ENCODE measurements at regions not wholly inside any gene's neighbourhood (a gene's known extent, or its start where the extent isn't known, plus 50 kb on each side); places are given as distances from the start of the nearest gene placed in this dataset.

DNA sequence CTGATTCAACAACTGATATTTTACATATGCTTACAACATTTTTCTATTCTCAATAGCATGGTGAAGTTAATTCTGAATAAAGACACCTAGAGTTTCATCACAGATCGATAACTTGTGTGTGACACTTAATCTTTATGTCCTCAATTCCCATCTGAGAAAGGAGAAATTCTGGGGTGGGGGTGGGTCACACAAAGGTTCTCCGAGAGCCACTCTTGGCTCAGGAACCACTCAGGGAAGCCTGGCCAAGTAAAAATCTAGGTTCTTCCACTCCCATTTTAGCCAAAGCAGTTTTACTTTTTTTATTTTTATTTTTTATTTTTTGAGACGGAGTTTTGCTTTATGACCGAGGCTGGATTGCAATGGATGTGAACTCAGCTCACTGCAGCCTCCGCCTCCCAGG is 111.0 kb upstream of the TBL1XR1 start:
- DNase-seq (no peak), ATAC-seq (no peak)
- H3K9me3 Mint-ChIP-seq = peaks cover 0 to 26% (median 9%) of the 10 kb centered on the region in 9 donors
- H3K4me1 Mint-ChIP-seq = peaks cover 0 to 4% (median 0%) of the 10 kb centered on the region in 4 donors
- H3K27ac Mint-ChIP-seq = no peak overlapping the region
- POLR2A ChIA-PET = interaction anchor here (0.6 kb wide), 1 partner anchor 9 kb away, joined by 3 read pairs; no protein-coding TSS in a partner anchor
- H3K36me3 Mint-ChIP-seq = peaks cover 0 to 13% (median 7%) of the 10 kb centered on the region in 3 donors
- no peak overlapping the region for H3K4me3 Mint-ChIP-seq
- H3K27me3 Mint-ChIP-seq = no peaks in the 10 kb centered on the region

DNA sequence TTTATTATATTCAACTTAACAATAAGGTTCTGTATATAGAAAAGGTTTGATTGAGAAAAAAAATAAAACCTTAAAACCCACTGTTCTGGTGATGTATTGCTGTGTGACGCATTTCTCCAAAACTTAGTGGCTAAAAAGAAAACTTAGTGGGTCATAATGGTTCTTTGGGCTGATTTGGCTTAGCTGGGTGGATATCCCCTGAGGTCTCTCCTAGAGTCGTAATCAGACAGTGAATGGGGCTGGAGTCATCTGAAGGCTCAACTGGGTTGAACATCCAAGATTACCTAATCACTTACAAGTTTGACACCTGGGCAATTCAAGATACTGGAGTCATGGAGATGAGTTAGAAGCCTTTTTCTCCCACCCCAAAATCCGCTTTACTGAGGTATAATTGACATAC is 111.6 kb upstream of the TBL1XR1 start:
- ATAC-seq (no peak), DNase-seq (no peak)
- Mint-ChIP-seq H3K4me1 (peaks cover 0 to 4% (median 0%) of the 10 kb centered on the region in 4 donors), H3K27me3 (no peaks in the 10 kb centered on the region), H3K9me3 (peaks cover 0 to 26% (median 9%) of the 10 kb centered on the region in 9 donors), H3K4me3 (no peak overlapping the region), H3K36me3 (peaks cover 0 to 13% (median 7%) of the 10 kb centered on the region in 3 donors), H3K27ac (no peak overlapping the region)
- POLR2A ChIA-PET = interaction anchor here (0.6 kb wide), 1 partner anchor 9 kb away, joined by 3 read pairs; no protein-coding TSS in a partner anchor

DNA sequence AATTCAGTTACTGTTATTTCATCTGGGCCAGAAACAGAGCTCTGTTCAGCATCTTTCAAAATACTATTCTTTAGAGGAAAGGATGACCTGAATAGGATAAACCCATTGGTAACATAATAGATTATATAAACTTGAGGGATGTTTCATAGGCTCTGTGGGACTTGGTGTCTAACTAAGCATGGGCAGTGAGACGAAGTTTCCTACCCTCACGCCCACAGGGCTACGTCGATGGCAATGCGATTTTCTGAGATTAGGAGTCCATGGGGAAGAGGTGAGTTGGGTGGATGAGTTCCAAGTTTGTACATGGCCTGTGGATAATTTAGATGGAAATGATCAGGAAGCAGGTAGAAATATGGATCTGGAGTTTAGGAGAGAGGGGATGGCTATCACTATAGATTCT is 115.2 kb upstream of the TBL1XR1 start:
- H3K4me3 Mint-ChIP-seq = no peak overlapping the region
- peak overlapping the region in 1 of 10 donors; percentile 7 for H3K27ac Mint-ChIP-seq
- no peak for DNase-seq
- POLR2A ChIA-PET = interaction anchor here (0.6 to 1.1 kb wide), 2 partner anchors 29 to 286 kb away, joined by 3 read pairs; no protein-coding TSS in a partner anchor
- peaks cover 0 to 26% (median 9%) of the 10 kb centered on the region in 9 donors for H3K9me3 Mint-ChIP-seq
- no peaks in the 10 kb centered on the region for H3K27me3 Mint-ChIP-seq
- peaks cover 0 to 13% (median 7%) of the 10 kb centered on the region in 3 donors for H3K36me3 Mint-ChIP-seq
- H3K4me1 Mint-ChIP-seq = peaks cover 2 to 6% (median 2%) of the 10 kb centered on the region in 4 donors
- ATAC-seq = no peak

DNA sequence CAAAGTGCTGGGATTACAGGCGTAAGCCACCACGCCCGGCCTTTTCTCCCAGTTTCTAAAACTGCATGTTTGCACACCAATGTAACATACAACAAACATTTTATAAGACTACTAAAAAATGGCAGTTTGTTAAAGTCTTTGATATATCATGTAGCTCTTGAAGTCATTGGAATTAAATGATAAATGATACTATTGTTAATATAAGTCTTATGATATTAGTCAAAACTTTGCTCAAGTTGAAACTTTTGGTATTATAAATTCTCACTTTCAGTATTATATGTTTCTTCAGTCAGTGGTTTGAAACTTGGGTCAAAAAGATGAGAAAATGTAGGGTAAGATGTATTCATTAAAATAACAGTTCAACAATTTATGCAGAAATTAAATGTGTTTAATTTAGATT is 117.6 kb upstream of the TBL1XR1 start:
- no peak for ATAC-seq
- POLR2A ChIA-PET = interaction anchor here (0.6 kb wide), 1 partner anchor 31 kb away, joined by 5 read pairs; no protein-coding TSS in a partner anchor
- Mint-ChIP-seq H3K36me3 (peaks cover 0 to 13% (median 5%) of the 10 kb centered on the region in 3 donors), H3K4me1 (peaks cover 5 to 22% (median 12%) of the 10 kb centered on the region in 4 donors), H3K4me3 (no peak overlapping the region), H3K9me3 (peaks cover 0 to 23% (median 9%) of the 10 kb centered on the region in 9 donors), H3K27me3 (no peaks in the 10 kb centered on the region), H3K27ac (peak overlapping the region in 1 of 10 donors; percentile 71)
- DNase-seq = no peak

DNA sequence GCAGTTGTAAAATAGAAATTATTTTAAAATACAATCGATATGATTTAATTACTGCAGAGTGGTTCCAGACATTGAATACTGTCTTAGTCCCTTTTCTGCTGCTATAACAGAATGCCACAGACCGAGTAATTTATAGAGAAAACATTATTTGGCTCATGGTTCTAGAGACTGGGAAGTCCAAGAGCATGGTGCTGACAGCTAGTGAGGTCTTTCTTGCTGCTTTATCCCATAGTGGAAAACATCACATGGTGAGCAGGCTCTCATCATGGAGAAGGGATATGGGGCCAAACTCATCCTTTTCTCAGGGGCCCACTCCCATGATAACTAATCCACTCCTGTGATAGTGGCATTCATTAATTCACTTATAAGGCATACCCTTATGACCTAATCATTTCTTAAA is 120.0 kb upstream of the TBL1XR1 start:
- DNase-seq (no peak), ATAC-seq (no peak)
- Mint-ChIP-seq H3K4me1 (peaks cover 14 to 43% (median 30%) of the 10 kb centered on the region in 4 donors), H3K4me3 (peak overlapping the region in 4 of 10 donors; percentile 19 to 67 (median 56)), H3K36me3 (peaks cover 0 to 5% (median 4%) of the 10 kb centered on the region in 3 donors), H3K27me3 (no peaks in the 10 kb centered on the region), H3K9me3 (peaks cover 0 to 6% (median 2%) of the 10 kb centered on the region in 9 donors), H3K27ac (peak overlapping the region in 2 of 10 donors; percentile 58 to 79)
- POLR2A ChIA-PET = interaction anchor here (0.6 to 0.8 kb wide), 2 partner anchors 9 to 43 kb away, joined by 3 to 6 read pairs; no protein-coding TSS in a partner anchor

DNA sequence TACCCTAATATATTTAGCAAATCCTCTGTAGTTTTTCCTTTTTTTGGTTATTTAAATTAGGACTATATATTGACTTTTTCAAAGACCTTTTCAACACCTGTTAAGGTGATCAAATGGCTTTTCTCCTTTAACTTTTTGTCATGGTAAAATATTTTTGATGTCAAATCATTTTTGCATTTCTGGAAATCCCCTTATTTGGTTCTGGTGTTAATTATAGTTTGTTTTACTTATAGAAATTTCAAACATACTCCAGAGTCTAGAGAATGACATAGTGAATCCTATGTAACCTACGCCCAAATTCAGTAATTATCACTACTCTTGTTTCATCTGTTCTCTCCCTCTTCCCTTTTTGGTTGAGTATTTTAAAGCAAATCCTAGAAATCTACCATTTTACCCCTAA is 121.3 kb upstream of the TBL1XR1 start:
- ATAC-seq (no peak), DNase-seq (no peak)
- Mint-ChIP-seq H3K36me3 (no peaks in the 10 kb centered on the region), H3K27me3 (no peaks in the 10 kb centered on the region), H3K27ac (peak overlapping the region in 2 of 10 donors; percentile 11 to 58), H3K9me3 (peaks cover 0 to 2% (median 0%) of the 10 kb centered on the region in 9 donors), H3K4me3 (peak overlapping the region in 2 of 10 donors; percentile 7 to 11), H3K4me1 (peaks cover 12 to 52% (median 30%) of the 10 kb centered on the region in 4 donors)
- POLR2A ChIA-PET = no interaction called here

DNA sequence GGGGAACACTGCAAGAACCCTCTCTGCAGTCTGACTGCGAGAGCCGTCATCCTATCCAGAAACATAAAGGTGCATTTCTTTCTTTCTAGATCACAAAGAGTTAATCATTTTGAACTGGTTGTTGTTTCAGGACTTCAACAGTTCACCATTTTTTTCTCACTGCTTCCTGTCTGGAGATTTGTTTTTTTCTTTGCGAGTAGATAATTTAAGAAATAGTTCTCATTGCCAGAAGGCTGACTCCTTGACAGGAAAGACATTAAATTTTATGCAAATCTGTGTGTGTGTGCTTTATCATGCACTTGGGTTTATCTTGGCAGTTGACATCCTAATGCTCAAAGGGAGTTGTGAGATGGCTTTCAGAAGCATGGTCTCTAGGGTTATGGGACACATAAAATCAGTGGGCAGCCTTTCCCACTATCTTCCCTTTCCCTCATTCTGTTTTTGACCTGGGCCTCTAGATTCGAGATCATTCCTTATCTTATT is 123.5 kb upstream of the TBL1XR1 start:
- H3K36me3 Mint-ChIP-seq = no peaks in the 10 kb centered on the region
- peaks cover 0 to 1% (median 0%) of the 10 kb centered on the region in 9 donors for H3K9me3 Mint-ChIP-seq
- peak in 1 of 2 donors; percentile 54 for ATAC-seq
- no peaks in the 10 kb centered on the region for H3K27me3 Mint-ChIP-seq
- H3K4me1 Mint-ChIP-seq = peaks cover 12 to 63% (median 30%) of the 10 kb centered on the region in 4 donors
- H3K4me3 Mint-ChIP-seq = peak overlapping the region in 7 of 10 donors; percentile 19 to 68 (median 48)
- POLR2A ChIA-PET = interaction anchor here (0.8 kb wide), 1 partner anchor 40 kb away, joined by 3 read pairs; no protein-coding TSS in a partner anchor
- H3K27ac Mint-ChIP-seq = peak overlapping the region in 9 of 10 donors; percentile 37 to 87 (median 73)
- DNase-seq = peak in 2 of 10 donors; percentile 34 to 35

DNA sequence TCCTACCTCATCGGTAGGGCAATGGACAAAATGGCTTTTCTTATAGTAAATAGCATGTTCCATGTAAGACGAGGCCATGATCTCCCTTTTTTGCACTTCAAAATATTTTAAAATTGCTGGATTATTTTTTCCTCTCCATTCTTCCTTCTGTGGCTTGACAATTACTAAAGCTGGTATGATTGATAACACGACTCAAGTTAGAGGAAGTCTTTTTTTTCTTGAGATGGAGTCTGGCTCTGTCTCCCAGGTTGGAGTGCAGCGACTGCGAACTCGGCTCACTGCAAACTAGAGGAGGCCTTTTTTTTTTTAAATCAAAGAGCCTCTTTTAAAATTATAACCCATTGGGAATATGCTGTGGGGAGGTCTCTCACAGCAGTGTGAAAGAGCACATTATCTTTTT is 124.5 kb upstream of the TBL1XR1 start:
- Mint-ChIP-seq H3K27me3 (no peaks in the 10 kb centered on the region), H3K4me1 (peaks cover 14 to 61% (median 30%) of the 10 kb centered on the region in 4 donors)
- POLR2A ChIA-PET = interaction anchor here (0.8 kb wide), 1 partner anchor 39 kb away, joined by 3 read pairs; no protein-coding TSS in a partner anchor

DNA sequence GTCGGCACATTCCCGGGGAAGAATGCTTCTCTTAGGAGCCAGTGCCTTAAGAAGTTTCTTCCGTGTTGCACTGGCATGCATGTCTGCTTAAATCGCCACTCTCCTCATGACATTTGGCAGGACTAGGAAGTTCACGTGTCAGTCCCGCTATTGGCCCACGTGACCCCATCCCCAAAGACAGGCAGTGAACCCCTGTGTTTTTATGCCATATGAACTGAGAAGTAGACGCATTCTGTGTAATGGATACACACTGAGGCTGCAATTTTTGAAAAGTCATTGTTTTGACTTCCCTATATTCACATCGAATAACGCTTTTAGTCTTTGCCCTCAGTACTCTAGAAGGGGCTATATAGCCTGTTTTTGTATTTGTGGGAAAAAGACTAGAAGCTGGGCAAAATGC is 125.6 kb upstream of the TBL1XR1 start:
- ATAC-seq (no peak), DNase-seq (no peak)
- no peak overlapping the region for H3K4me3 Mint-ChIP-seq
- H3K27me3 Mint-ChIP-seq = no peaks in the 10 kb centered on the region
- POLR2A ChIA-PET = no interaction called here
- no peak overlapping the region for H3K27ac Mint-ChIP-seq
- peaks cover 12 to 55% (median 24%) of the 10 kb centered on the region in 4 donors for H3K4me1 Mint-ChIP-seq
- H3K36me3 Mint-ChIP-seq = no peaks in the 10 kb centered on the region
- peaks cover 0 to 1% (median 0%) of the 10 kb centered on the region in 9 donors for H3K9me3 Mint-ChIP-seq

More for the DNA sequence above, 124.5 kb upstream of the TBL1XR1 start:
- Mint-ChIP-seq H3K4me3 (peak overlapping the region in 4 of 10 donors; percentile 22 to 71 (median 50)), H3K27ac (peak overlapping the region in 6 of 10 donors; percentile 37 to 87 (median 64)), H3K9me3 (peaks cover 0 to 1% (median 0%) of the 10 kb centered on the region in 9 donors), H3K36me3 (no peaks in the 10 kb centered on the region)
- no peak for DNase-seq
- no peak for ATAC-seq

DNA sequence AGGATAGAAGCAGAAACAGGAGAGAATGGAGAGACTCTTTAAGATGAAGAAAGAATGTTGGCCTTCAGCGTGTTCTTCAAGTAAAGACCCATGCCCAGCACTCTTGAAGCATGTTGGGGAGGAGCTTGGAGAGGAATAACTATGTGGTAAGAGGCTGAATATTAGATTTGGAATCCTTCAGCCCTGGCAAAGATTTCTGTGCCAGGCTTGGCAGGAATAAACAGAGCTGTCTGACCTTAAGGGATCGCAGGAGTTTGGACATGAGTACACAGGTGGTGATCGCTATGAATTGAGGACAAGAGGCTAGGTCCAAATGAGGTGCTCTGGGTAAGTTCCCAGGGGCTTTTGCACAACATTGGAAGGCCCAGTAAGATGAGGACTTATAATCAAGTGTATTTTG is 132.6 kb upstream of the TBL1XR1 start:
- POLR2A ChIA-PET = interaction anchor here (0.7 to 1.1 kb wide), 2 partner anchors 13 to 456 kb away, joined by 3 to 4 read pairs; no protein-coding TSS in a partner anchor
- H3K4me1 Mint-ChIP-seq = peaks cover 3 to 31% (median 4%) of the 10 kb centered on the region in 4 donors
- ATAC-seq = no peak

DNA sequence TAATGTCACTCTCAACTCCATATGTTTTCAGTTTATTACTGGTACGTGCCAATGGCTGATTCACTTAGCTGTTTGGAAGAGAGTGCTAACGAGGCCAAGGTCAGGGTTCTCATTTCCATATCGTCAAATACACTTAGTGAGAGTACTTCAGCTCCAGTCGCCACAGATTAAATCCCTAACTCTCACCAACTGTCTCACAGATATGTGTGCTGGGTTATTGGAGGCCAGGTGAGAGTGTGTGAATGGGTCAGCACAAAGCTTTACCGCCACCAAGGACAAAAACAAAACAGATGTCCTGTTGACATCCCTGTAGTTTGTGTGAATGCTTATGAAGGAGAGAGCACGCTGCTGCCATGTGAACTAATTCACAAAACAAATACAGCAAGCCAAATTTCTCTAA is 133.5 kb upstream of the TBL1XR1 start:
- DNase-seq (no peak), ATAC-seq (no peak)
- Mint-ChIP-seq H3K9me3 (no peaks in the 10 kb centered on the region), H3K27ac (no peak overlapping the region), H3K27me3 (no peaks in the 10 kb centered on the region), H3K4me1 (peaks cover 3 to 31% (median 6%) of the 10 kb centered on the region in 4 donors), H3K36me3 (no peaks in the 10 kb centered on the region), H3K4me3 (no peak overlapping the region)
- POLR2A ChIA-PET = interaction anchor here (0.5 to 1.1 kb wide), 2 partner anchors 10 to 96 kb away, joined by 3 read pairs; no protein-coding TSS in a partner anchor

More for the DNA sequence above, 132.6 kb upstream of the TBL1XR1 start:
- no peaks in the 10 kb centered on the region for H3K36me3 Mint-ChIP-seq
- no peak for DNase-seq
- H3K4me3 Mint-ChIP-seq = no peak overlapping the region
- H3K9me3 Mint-ChIP-seq = no peaks in the 10 kb centered on the region
- H3K27me3 Mint-ChIP-seq = no peaks in the 10 kb centered on the region
- H3K27ac Mint-ChIP-seq = no peak overlapping the region

DNA sequence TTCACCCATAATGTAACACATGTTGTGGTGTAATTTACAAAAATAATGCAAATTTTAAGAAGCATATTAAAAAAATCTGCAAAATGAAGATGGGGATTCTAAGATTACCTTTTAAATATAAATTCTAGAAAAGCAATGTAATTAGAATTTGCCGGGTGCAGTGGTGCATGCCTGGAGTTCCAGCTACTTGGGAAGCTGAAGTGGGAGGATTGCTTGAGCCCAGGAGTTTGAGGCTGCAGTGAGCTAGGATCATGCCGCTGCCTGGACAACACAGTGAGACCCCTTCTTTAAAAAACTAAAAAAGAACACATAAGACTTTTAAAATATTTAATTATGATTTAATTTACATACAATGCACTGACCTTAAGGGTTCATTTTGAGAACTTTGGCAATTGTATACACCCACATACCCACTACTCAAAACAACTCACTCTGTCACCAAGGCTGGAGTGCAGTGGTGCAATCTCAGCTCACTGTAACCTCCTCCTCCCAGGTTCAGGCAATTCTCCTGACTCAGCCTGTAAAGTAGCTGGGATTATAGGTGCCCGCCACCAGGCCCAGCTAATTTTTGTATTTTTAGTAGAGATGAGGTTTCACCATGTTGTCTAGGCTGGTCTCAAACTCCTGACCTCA is 134.0 kb upstream of the TBL1XR1 start:
- Mint-ChIP-seq H3K36me3 (no peaks in the 10 kb centered on the region), H3K27me3 (no peaks in the 10 kb centered on the region), H3K27ac (no peak overlapping the region)

More for the DNA sequence above, 134.0 kb upstream of the TBL1XR1 start:
- Mint-ChIP-seq H3K4me3 (no peak overlapping the region), H3K4me1 (peaks cover 3 to 32% (median 6%) of the 10 kb centered on the region in 4 donors), H3K9me3 (no peaks in the 10 kb centered on the region)
- no peak for DNase-seq
- no peak for ATAC-seq
- POLR2A ChIA-PET = interaction anchor here (0.5 to 1.1 kb wide), 2 partner anchors 9 to 97 kb away, joined by 3 read pairs; no protein-coding TSS in a partner anchor
